SJSA1 (cell line): ENCODE measurements at regions not wholly inside any gene's neighbourhood (a gene's known extent, or its start where the extent isn't known, plus 50 kb on each side); places are given as distances from the start of the nearest gene placed in this dataset.
"Not testable (repeated sequence)": the region's sequence is repeated elsewhere in the genome, so short reads cannot be mapped to it uniquely, and the experiment has no call there.

Source experiments
- DNase-seq, 2 experiments: peaks; one replicate each; pipeline ENCODE4 v3.0.0-alpha.2; 2015 to 2020; ENCODE audit warnings: low spot score in 2 of 2, low read depth in 1 of 2
- H3K27ac ChIP-seq: fragments of 250-450 bp; sonication (Bioruptor Pico); 2 replicates; pipeline ENCODE4 v1.5.1; 2020; ENCODE audit warnings: mild to moderate bottlenecking, moderate library complexity
- H3K27me3 ChIP-seq: fragments of 250-450 bp; sonication (Bioruptor Pico); replicated peaks from 2 replicates; pipeline ENCODE4 v1.5.1; 2020; ENCODE audit warnings: mild to moderate bottlenecking, moderate library complexity
- H3K36me3 ChIP-seq: fragments of 250-450 bp; sonication (Bioruptor Pico); 2 replicates; pipeline ENCODE4 v1.5.1; 2020; ENCODE audit warnings: mild to moderate bottlenecking
- H3K4me1 ChIP-seq: fragments of 250-450 bp; sonication (Bioruptor Pico); replicated peaks from 2 replicates; pipeline ENCODE4 v1.6.1; 2021; ENCODE audit warnings: mild to moderate bottlenecking
- H3K4me3 ChIP-seq: fragments of 250-450 bp; sonication (Bioruptor Pico); 2 replicates; pipeline ENCODE4 v1.5.1; 2020; ENCODE audit warnings: mild to moderate bottlenecking
- H3K9me3 ChIP-seq: fragments of 250-450 bp; sonication (Bioruptor Pico); replicated peaks from 2 replicates; pipeline ENCODE4 v1.5.1; 2020; ENCODE audit warnings: mild to moderate bottlenecking

DNA sequence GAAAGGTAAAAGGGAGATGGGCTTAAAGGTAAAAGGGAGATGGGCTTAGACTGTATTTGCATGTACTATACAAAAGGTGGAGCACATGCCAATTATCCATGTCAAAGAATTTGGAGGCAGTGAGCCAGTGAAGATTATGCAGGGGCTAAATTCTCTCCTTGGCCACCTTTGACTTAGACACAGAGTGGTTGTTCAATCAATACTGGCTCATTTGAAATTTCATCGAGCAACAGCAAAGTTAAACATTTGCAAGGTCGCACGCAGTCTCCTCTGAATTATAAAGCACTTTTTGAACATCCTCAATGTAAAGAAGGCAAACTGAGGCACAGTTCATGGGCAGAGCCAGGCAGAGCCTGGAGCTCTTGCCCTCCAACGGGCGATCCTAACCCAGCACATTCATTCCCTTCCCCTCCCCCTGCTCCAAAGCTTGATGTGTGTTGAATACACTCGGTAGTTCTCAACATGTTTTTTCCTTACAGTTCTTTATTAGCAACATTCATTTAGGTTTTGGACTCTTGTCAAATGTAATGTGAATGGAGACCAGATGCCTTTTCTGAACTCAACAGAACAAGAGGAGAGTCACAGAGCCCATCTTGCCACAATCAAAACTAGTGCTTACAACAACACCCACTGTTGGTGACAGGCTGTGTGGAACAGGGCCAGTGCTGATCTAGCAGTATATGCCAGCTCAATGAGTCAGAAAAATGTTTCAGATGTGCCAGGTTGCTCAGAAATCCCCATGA is 169.7 kb upstream of the G2E3 start:
- Histone ChIP-seq H3K4me1 (no peaks in the 10 kb centered on the region), H3K36me3 (no peaks in the 10 kb centered on the region)
- no peak for DNase-seq

DNA sequence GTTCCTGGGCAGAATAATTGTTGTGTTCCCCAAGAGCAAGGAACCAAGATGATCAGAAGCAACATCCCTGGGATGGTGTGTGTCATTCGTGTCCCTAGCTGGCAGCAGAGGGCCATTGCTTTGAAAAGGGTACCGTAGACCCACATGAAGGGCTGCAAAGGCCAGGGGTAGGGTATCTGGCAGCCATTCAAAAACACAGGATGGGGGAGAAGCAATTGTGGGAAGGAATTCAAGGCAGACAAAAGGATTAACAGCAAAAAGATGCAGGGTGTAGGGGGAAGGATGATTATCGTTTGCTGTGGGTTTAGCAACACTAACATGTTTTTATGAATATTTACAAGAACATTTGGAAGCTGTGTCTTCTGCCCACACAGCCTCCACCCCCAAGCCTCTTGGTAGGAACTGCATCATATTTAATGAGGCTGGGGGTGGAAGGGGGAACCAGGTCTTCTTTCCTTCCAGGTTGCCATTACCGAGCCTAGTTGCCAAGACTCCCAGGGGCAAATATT is 169.0 kb upstream of the G2E3 start:
- H3K4me3 ChIP-seq, result no peak overlapping the region
- no peak overlapping the region for H3K27ac ChIP-seq
- no peak for DNase-seq
- H3K9me3 ChIP-seq, result no peaks in the 10 kb centered on the region
- no peaks in the 10 kb centered on the region for H3K36me3 ChIP-seq
- H3K27me3 ChIP-seq, result no peaks in the 10 kb centered on the region
- no peaks in the 10 kb centered on the region for H3K4me1 ChIP-seq

More for the DNA sequence above, 169.7 kb upstream of the G2E3 start:
- Histone ChIP-seq H3K27ac (no peak overlapping the region), H3K27me3 (no peaks in the 10 kb centered on the region), H3K9me3 (no peaks in the 10 kb centered on the region), H3K4me3 (no peak overlapping the region)

DNA sequence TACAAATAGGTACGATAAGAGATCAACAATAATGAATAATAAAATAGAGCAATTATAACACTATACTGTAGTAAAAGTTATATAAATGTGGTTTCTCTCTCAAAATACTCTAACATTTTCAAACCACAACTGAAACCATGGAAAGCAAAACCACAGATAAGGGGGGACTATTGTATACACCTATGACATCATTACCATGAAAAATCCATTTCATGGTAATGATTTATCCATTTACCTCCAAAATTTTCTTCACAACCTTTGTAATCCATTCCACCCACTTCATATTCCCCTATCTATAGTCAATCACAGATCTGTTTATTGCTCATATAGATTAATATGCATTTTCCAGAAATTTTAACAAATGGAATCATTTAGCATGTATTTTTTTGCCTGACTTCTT is 163.9 kb upstream of the G2E3 start:
- H3K36me3 ChIP-seq, result no peaks in the 10 kb centered on the region
- H3K27ac ChIP-seq, result no peak overlapping the region
- H3K4me1 ChIP-seq, result no peaks in the 10 kb centered on the region
- H3K9me3 ChIP-seq, result no peaks in the 10 kb centered on the region
- DNase-seq, result no peak
- no peak overlapping the region for H3K4me3 ChIP-seq
- peaks cover 3% of the 10 kb centered on the region for H3K27me3 ChIP-seq

DNA sequence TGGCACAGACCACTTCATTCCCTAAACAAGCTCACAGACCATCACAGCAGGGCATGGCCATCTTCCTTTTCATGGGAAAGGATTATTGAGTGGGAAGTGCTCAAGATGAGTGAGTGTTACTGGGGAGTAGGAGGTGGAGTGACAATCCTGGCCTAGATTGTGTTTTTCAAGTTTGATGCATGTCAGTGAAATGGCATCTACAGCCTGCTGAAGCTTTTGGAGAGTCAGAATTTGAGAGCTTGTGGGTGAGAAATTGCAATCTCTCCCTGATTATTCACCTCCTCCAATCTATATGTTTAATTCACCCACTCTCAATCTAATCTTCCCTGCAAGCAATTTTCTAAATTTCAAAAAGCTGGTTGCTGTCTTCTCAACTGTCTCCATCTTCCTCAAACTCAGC is 156.1 kb upstream of the G2E3 start:
- Histone ChIP-seq H3K9me3 (no peaks in the 10 kb centered on the region), H3K4me3 (no peak overlapping the region), H3K36me3 (no peaks in the 10 kb centered on the region), H3K27me3 (peaks cover 3% of the 10 kb centered on the region), H3K27ac (no peak overlapping the region), H3K4me1 (no peaks in the 10 kb centered on the region)
- no peak for DNase-seq

DNA sequence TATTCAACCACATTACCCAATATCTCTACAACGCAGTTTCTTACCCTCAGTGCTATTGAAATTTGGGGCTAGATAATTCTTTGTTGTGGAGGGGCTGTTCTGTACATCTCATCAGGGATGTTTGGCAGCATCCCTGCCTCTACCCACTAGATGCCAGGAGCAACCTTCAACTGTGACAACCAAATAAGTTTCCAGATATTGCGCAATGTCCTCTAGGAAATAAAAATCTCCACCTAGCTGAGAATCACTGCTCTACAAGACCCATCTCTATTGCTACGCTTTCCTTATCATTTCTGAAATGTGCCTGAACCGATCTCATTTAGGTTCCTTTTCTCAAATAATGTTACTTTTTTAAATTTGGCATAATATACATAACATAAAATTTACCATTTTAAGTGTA is 155.2 kb upstream of the G2E3 start:
- DNase-seq, result no peak

DNA sequence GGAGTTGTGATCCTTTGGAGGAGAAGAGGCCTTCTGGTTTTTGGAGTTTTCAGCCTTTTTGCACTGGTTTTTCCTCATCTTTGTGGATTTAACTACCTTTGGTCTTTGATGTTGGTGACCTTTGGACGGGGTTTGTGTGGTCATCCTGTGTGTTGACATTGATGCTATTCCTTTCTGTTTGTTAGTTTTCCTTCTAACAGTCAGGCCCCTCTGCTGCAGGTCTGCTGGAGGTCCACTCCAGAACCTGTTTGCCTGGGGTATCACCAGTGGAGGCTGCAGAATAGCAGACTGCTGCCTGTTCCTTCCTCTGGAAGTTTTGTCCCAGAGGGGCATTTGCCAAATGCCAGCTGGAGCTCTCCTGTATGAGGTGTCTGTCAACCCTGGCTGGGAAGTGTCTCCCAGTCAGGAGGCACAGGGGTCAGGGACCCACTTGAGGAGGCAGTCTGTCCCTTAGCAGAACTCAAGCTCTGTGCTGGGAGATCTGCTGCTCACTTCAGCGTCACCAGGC is 149.4 kb upstream of the G2E3 start:
- not testable (repeated sequence) for DNase-seq, H3K27ac ChIP-seq, H3K36me3 ChIP-seq, H3K4me1 ChIP-seq, H3K9me3 ChIP-seq, H3K4me3 ChIP-seq, H3K27me3 ChIP-seq

More for the DNA sequence above, 155.2 kb upstream of the G2E3 start:
- Histone ChIP-seq H3K36me3 (no peaks in the 10 kb centered on the region), H3K27me3 (no peaks in the 10 kb centered on the region), H3K4me1 (no peaks in the 10 kb centered on the region), H3K27ac (no peak overlapping the region), H3K9me3 (no peaks in the 10 kb centered on the region), H3K4me3 (no peak overlapping the region)

DNA sequence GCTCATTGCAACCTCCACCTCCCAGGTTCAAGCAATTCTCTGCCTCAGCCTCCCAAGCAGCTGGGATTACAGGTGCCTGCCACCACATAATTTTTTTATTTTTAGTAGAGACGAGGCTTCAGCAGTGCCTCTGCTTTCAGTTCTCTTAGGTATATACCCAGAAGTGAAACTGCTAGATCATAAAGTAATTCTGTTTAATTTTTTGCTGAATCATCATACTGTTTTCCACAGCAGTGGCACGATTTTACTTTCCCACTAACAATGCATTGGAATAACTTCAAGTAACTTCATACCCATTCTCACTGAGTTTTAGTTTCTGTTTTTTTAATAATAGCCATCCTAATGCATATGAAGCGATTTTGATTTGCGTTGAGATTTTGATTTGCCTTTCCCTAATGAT is 148.0 kb upstream of the G2E3 start:
- H3K4me3 ChIP-seq, result no peak overlapping the region
- H3K9me3 ChIP-seq, result no peaks in the 10 kb centered on the region
- H3K27ac ChIP-seq, result no peak overlapping the region
- no peaks in the 10 kb centered on the region for H3K27me3 ChIP-seq
- H3K36me3 ChIP-seq, result no peaks in the 10 kb centered on the region
- no peaks in the 10 kb centered on the region for H3K4me1 ChIP-seq
- no peak for DNase-seq

DNA sequence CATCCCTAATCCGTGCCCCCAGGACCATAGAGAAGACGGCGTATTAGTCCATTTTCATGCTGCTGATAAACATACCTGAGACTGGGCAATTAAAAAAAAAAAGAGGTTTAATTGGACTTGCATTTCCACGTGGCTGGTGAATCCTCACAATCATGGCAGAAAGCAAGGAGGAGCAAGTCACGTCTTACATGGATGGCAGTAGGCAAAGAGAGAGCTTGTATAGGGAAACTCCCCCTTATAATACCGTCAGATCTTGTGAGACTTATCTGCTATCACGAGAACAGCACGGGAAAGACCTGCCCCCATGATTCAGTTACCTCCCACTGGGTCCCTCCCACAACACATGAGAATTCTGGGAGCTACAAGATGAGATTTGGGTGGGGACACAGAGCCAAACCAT is 145.8 kb upstream of the G2E3 start:
- not testable (repeated sequence) for H3K4me3 ChIP-seq, H3K27me3 ChIP-seq, H3K27ac ChIP-seq, DNase-seq, H3K4me1 ChIP-seq, H3K36me3 ChIP-seq, H3K9me3 ChIP-seq

DNA sequence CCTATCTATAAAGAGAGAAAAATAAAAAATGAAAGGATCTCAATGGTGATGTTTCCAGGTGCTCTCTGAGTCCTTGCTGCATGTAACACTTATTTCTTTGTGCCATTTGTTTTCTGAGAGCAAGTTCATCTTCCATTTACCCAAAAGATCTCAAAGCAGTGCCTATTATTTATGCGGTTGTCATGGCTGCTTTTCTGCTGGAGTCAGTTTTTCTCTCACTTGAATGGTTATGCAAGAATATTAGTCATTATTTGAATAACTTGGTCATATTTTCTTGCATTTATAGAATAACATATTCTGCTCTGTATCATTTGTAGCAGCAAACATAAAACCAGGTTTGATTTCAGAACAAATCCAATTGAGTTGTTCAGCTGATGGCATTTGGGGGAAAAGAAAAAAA is 141.8 kb upstream of the G2E3 start:
- DNase-seq, result no peak
- Histone ChIP-seq H3K36me3 (no peaks in the 10 kb centered on the region), H3K27me3 (0 out of 2 replicates have a peak, but pooled peaks cover under 1% of the 10 kb centered on the region), H3K4me1 (no peaks in the 10 kb centered on the region), H3K4me3 (no peak overlapping the region), H3K27ac (no peak overlapping the region), H3K9me3 (no peaks in the 10 kb centered on the region; the same call in 1 of the 2 replicates)

DNA sequence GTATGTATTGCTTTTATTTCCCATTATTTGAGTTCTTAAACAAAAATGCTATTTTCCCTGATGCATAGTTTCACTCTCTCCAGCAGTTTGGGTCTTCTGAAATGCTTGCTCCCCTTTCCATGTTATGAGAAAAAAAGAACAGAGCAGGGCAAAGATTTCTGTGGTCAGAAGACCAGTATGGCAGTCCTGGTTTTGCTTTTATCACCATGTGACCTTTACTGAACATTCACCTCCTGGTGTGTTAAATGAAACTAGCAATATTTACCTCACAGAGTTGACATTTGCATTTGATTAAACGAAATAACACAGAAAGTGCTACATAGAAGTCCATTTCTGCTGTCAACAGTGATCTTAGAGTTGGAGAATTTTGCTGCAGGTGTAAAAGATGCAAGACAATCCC is 141.0 kb upstream of the G2E3 start:
- Histone ChIP-seq H3K27ac (no peak overlapping the region), H3K36me3 (no peaks in the 10 kb centered on the region), H3K9me3 (no peaks in the 10 kb centered on the region; the same call in 1 of the 2 replicates), H3K27me3 (0 out of 2 replicates have a peak, but pooled peaks cover 3% of the 10 kb centered on the region), H3K4me3 (no peak overlapping the region), H3K4me1 (no peaks in the 10 kb centered on the region)
- DNase-seq, result no peak

DNA sequence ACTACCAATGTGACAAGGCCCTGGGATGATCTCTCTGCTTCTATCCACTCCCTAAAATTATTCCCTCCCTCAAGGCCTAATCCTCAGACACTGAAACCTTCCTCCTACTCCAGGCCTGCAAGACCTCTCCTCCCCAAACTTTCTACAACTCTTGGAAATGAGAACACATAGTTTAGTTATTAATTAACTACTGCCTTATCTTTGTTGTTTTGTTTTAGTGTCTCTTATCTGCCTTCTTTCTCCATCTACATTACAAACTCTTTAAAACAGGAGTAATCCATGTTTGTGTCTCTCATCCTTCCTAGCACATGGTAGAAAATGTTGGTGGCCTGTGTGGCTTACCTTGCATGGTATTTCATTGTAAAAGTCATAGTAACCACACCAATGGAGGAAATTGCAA is 139.9 kb upstream of the G2E3 start:
- Histone ChIP-seq H3K4me3 (no peak overlapping the region), H3K27ac (no peak overlapping the region)
- no peak for DNase-seq

DNA sequence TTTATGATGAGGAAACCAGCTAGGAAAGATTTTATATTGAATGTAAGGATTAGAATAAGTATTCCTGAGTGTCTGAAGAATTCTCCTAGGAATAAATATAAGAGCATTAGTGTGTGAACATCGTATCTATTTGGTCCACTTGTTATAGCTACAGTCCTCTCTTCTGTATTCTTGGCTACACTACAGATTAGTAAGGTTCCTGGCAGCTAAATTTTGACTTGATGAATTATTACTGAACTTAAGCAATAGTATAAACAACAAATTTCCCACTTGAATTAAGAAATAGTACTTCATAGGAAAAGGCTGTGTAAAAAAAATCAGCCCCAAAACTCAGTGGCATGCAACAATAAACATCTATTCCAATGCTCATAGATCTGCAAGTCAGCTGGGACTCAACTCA is 138.4 kb upstream of the G2E3 start:
- H3K27me3 ChIP-seq, result 0 out of 2 replicates have a peak, but pooled peaks cover 3% of the 10 kb centered on the region
- no peak overlapping the region for H3K4me3 ChIP-seq
- H3K9me3 ChIP-seq, result no peaks in the 10 kb centered on the region; the same call in 1 of the 2 replicates
- no peak for DNase-seq
- no peaks in the 10 kb centered on the region for H3K4me1 ChIP-seq
- no peaks in the 10 kb centered on the region for H3K36me3 ChIP-seq
- no peak overlapping the region for H3K27ac ChIP-seq

More for the DNA sequence above, 139.9 kb upstream of the G2E3 start:
- Histone ChIP-seq H3K4me1 (no peaks in the 10 kb centered on the region), H3K9me3 (no peaks in the 10 kb centered on the region; the same call in 1 of the 2 replicates), H3K36me3 (no peaks in the 10 kb centered on the region), H3K27me3 (0 out of 2 replicates have a peak, but pooled peaks cover 3% of the 10 kb centered on the region)

DNA sequence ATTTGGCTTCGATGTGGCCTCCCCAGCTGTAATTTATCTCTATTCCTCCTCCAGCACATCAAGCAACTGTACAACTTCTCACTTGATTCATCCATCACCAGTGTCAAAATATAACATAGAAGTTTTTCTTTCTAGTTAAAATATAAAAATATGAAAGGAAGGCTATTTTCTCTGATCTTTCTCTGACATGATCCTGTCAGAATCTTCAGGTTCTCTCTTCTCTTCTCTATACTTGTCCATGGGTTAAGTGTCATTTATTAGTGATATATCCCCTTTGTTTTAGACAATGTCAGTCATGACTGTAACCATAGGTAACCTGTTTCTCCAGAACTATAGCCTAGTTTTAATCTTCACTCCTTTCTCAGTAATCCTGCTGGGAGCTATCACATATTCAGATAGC is 132.5 kb upstream of the G2E3 start:
- Histone ChIP-seq H3K4me1 (no peaks in the 10 kb centered on the region), H3K4me3 (no peak overlapping the region)

DNA sequence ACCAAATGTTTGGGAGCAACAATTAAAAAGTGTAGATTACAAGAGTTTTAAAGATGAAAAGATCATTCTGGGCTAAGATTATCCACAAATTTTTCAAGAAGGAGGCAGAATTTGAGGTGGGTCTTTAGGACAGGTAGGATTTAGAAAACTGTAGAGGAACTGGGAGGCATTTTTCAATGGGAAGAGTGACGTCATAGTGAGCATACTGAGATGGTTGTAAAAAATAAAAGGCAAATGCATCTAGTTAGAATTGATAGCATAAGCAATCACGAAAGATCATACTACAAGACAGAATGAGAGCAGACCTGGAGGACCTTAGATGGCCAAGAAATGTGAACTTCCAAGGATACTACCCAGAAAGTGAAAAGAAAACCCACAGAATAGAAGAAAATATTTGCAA is 131.6 kb upstream of the G2E3 start:
- H3K27ac ChIP-seq, result no peak overlapping the region
- no peak overlapping the region for H3K4me3 ChIP-seq
- 0 out of 2 replicates have a peak, but pooled peaks cover 3% of the 10 kb centered on the region for H3K27me3 ChIP-seq
- H3K36me3 ChIP-seq, result no peaks in the 10 kb centered on the region
- no peak for DNase-seq
- H3K9me3 ChIP-seq, result no peaks in the 10 kb centered on the region
- H3K4me1 ChIP-seq, result no peaks in the 10 kb centered on the region

More for the DNA sequence above, 132.5 kb upstream of the G2E3 start:
- no peaks in the 10 kb centered on the region; the same call in 1 of the 2 replicates for H3K9me3 ChIP-seq
- no peak overlapping the region for H3K27ac ChIP-seq
- 0 out of 2 replicates have a peak, but pooled peaks cover 6% of the 10 kb centered on the region for H3K27me3 ChIP-seq
- no peaks in the 10 kb centered on the region for H3K36me3 ChIP-seq
- DNase-seq, result no peak
